Naive thymus-derived CD4-positive, alpha-beta T cell (primary cell): ENCODE measurements at regions not wholly inside any gene's neighbourhood (a gene's known extent, or its start where the extent isn't known, plus 50 kb on each side); places are given as distances from the start of the nearest gene placed in this dataset.

Experiments used
- ATAC-seq: fragments of 150-1000 bp; cut with Tn5 transposase; 2 replicates; pipeline ENCODE4 v1.10.0; 2021; ENCODE audit warnings: mild to moderate bottlenecking, moderate library complexity
- CTCF ChIA-PET: fragments of 350-600 bp; sonication (Branson Sonifier 250); formaldehyde crosslinking; loops from one replicate; lab custom pipeline; 2021; ENCODE audit warnings: antibody characterized with exemption; lab: Charles Lee
- POLR2A ChIA-PET: fragments of 350-600 bp; sonication (Branson Sonifier 250); formaldehyde crosslinking; loops from one replicate; lab custom pipeline; 2021; ENCODE audit warnings: antibody characterized with exemption, inconsistent platforms; lab: Charles Lee
- DNase-seq, 9 donors: peaks; one replicate each; pipeline versions ENCODE4 v3.0.0 to v3.0.0-alpha.2; 2020 to 2022; ENCODE audit warnings: mixed read lengths in 1 of 9
- H3K27ac ChIP-seq: one replicate; pipeline ENCODE4 v1.7.0; 2013; ENCODE audit warnings: mild to moderate bottlenecking, low read depth, low read length, moderate library complexity
- H3K27me3 ChIP-seq, 2 donors: one replicate each; pipeline ENCODE4 v1.7.0; 2013; ENCODE audit warnings: low read length in 2 of 2, mild to moderate bottlenecking in 2 of 2, moderate library complexity in 2 of 2; ENCODE audit not compliant: control insufficient read depth in 2 of 2, insufficient read depth in 2 of 2
- H3K36me3 ChIP-seq, 3 experiments: 1 replicate in 2 of 3; 2 replicates in 1 of 3; pipeline ENCODE4 v1.7.0; 2013; ENCODE audit warnings: low read length in 3 of 3, mild to moderate bottlenecking in 3 of 3, moderate library complexity in 1 of 3; ENCODE audit not compliant: insufficient read depth in 3 of 3, control insufficient read depth in 2 of 3
- H3K4me1 ChIP-seq, 2 donors: one replicate each; pipeline ENCODE4 v1.7.0; 2013; ENCODE audit warnings: low read length in 2 of 2, mild to moderate bottlenecking in 2 of 2, moderate library complexity in 1 of 2; ENCODE audit not compliant: control insufficient read depth in 2 of 2, insufficient read depth in 2 of 2
- H3K4me3 ChIP-seq: 2 replicates; pipeline ENCODE4 v1.7.0; 2013; ENCODE audit warnings: mild to moderate bottlenecking, low read length
- H3K9me3 ChIP-seq, 3 experiments: 1 replicate in 2 of 3; 2 replicates in 1 of 3; pipeline ENCODE4 v1.7.0; 2013; ENCODE audit warnings: low read length in 3 of 3; ENCODE audit not compliant: control insufficient read depth in 2 of 3
- H3K27ac Mint-ChIP-seq, 9 donors: one replicate each; pipeline ENCODE4 v1.8.0; 2020 to 2022; ENCODE audit warnings: mixed read lengths in 9 of 9, mild to moderate bottlenecking in 8 of 9, moderate library complexity in 5 of 9, inconsistent platforms in 2 of 9
- H3K27me3 Mint-ChIP-seq, 5 donors: one replicate each; pipeline ENCODE4 v1.8.0; 2021 to 2022; ENCODE audit warnings: mixed read lengths in 5 of 5, mild to moderate bottlenecking in 1 of 5
- H3K36me3 Mint-ChIP-seq, 5 donors: one replicate each; pipeline ENCODE4 v1.8.0; 2020 to 2022; ENCODE audit warnings: mixed read lengths in 5 of 5, mild to moderate bottlenecking in 3 of 5, inconsistent platforms in 1 of 5
- H3K4me1 Mint-ChIP-seq, 7 donors: one replicate each; pipeline ENCODE4 v1.8.0; 2020 to 2022; ENCODE audit warnings: mixed read lengths in 7 of 7, mild to moderate bottlenecking in 3 of 7, inconsistent platforms in 1 of 7
- H3K4me3 Mint-ChIP-seq, 10 donors: one replicate each; pipeline ENCODE4 v1.8.0; 2020 to 2022; ENCODE audit warnings: mild to moderate bottlenecking in 10 of 10, mixed read lengths in 10 of 10, moderate library complexity in 6 of 10, inconsistent platforms in 2 of 10
- H3K9me3 Mint-ChIP-seq, 11 donors: one replicate each; pipeline ENCODE4 v1.8.0; 2020 to 2022; ENCODE audit warnings: mixed read lengths in 11 of 11, mild to moderate bottlenecking in 4 of 11, inconsistent platforms in 1 of 11, moderate library complexity in 1 of 11
- intact Hi-C, 2 donors: fragments of 100-400 bp; cut with micrococcal nuclease; formaldehyde crosslinking; loops; one replicate each; pipeline ENCODE4 v1.15.1; 2023

DNA sequence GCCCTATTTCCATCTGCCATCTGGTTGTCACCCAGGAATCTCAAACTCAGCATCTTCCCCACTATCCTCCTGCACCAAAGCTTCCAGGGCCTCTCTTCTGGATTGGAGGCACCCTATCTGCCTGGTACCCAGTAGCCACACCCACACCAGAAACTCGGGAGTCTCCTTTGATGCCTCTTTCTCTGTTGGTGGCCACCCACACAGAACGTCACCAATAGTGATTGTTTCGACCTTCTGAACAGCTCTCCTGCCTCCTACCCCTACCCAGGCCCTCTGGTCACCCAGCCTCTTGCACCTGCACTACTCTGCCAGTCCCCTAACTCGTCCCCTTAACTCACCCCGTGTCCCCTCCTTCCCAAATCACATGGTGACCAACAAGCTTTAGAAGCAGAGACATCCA lies 95.0 kb downstream of the IRF2BPL start:
- no peaks in the 10 kb centered on the region for H3K36me3 Mint-ChIP-seq
- H3K27ac Mint-ChIP-seq, result peak overlapping the region in 6 of 9 donors; percentile 8 to 75 (median 62)
- H3K9me3 ChIP-seq, result no peaks in the 10 kb centered on the region
- DNase-seq, result no peak
- H3K4me3 Mint-ChIP-seq, result no peak overlapping the region
- ChIA-PET POLR2A (interaction anchor here (1.3 to 1.4 kb wide), 3 partner anchors 14 to 22 kb away, joined by 3 read pairs; no protein-coding TSS in a partner anchor), CTCF (interaction anchor here (1.2 kb wide), 1 partner anchor 20 kb away, joined by 4 read pairs; no protein-coding TSS in a partner anchor)
- no peaks in the 10 kb centered on the region for H3K9me3 Mint-ChIP-seq
- peaks cover 27 to 33% of the 10 kb centered on the region in 2 donors for H3K4me1 ChIP-seq
- H3K36me3 ChIP-seq, result no peaks in the 10 kb centered on the region
- no peak overlapping the region for H3K27ac ChIP-seq
- no peaks in the 10 kb centered on the region for H3K27me3 Mint-ChIP-seq
- H3K4me3 ChIP-seq, result no peak overlapping the region
- no peak for ATAC-seq
- H3K4me1 Mint-ChIP-seq, result peaks cover 27 to 50% (median 47%) of the 10 kb centered on the region in 7 donors
- intact Hi-C loops, result no loop called here
- no peaks in the 10 kb centered on the region for H3K27me3 ChIP-seq

DNA sequence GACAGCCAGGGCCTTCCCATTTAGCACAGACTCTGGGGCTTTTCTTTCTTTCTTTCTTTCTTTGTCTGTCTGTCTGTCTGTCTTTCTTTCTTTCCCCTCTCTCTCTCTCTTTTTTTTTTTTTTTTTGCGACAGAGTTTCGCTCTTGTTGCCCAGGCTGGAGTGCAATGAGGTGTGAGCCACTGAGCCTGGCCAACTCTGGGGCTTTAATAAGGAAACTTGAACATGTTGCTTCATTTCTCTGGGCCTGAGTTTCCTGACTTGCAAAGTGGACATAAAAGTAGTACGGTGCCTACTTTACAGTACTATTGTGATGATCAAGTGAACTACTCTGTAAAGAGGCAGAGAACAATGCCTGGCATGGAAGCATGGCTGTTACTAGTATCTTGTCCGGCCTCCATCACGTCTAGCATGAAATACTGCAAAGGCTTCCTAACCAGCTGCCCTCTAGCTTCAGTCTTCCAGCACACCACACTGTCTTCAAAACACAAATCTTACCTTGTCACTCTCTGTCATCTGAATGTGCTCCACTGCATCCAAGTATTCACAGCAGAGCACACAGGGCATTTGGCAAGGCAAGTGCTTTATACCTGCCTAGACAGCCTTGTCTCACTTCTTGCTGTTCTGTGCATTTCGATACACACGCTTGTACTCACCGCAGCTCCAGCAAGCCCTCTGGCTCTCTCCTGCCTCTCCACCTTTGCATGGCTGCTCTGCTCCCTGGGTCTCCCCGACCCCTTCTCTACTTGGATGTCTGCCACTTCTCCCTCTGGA lies 96.7 kb downstream of the IRF2BPL start:
- Histone ChIP-seq H3K9me3 (no peaks in the 10 kb centered on the region), H3K27ac (no peak overlapping the region), H3K4me3 (no peak overlapping the region), H3K36me3 (no peaks in the 10 kb centered on the region), H3K27me3 (no peaks in the 10 kb centered on the region), H3K4me1 (peaks cover 44 to 50% of the 10 kb centered on the region in 2 donors)
- Mint-ChIP-seq H3K36me3 (no peaks in the 10 kb centered on the region), H3K4me1 (peaks cover 40 to 67% (median 63%) of the 10 kb centered on the region in 7 donors), H3K4me3 (peak overlapping the region; percentile 5 to 84 (median 52)), H3K27me3 (no peaks in the 10 kb centered on the region), H3K9me3 (no peaks in the 10 kb centered on the region), H3K27ac (peak overlapping the region; percentile 13 to 93 (median 92))
- ATAC-seq (no peak), DNase-seq (no peak)
- ChIA-PET CTCF (interaction anchor here (0.6 to 3.2 kb wide), 5 partner anchors 10 to 121 kb away, joined by 3 to 15 read pairs (median 5); no protein-coding TSS in a partner anchor), POLR2A (interaction anchor here (0.7 to 1.3 kb wide), 3 partner anchors 8 to 24 kb away, joined by 3 to 4 read pairs (median 3); no protein-coding TSS in a partner anchor)
- intact Hi-C loops, result loop anchor here in 1 of 2 donors (2.0 kb wide), 1 partner anchor 15 kb away; no protein-coding TSS in a partner anchor

DNA sequence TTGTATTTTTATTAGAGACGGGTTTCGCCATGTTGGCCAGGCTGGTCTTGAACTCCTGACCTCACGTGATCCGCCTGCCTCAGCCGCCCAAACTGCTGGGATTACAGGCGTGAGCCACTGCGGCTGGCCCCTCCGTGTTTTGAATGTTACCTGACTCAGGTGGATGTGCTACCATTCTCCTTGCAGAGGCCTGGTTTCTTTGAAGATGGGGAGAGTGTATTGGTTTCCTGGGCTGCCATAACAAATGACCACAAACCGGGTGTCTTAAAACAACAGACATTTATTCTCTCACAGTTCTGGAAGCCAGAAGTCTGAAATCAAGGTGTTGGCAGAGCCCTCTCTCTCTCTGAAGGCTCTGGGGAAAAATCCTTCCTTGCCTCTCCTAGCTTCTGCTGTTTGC lies 98.0 kb downstream of the IRF2BPL start:
- ATAC-seq (no peak), DNase-seq (peak in 1 of 9 donors; percentile 19)
- POLR2A ChIA-PET, result interaction anchor here (0.6 to 2.6 kb wide), 18 partner anchors 9 to 132 kb away, joined by 3 to 16 read pairs (median 5); no protein-coding TSS in a partner anchor
- peaks cover 0 to 2% (median 0%) of the 10 kb centered on the region in 11 donors for H3K9me3 Mint-ChIP-seq
- H3K27ac Mint-ChIP-seq, result peak overlapping the region; percentile 77 to 95 (median 93)
- H3K4me1 Mint-ChIP-seq, result peaks cover 47 to 78% (median 72%) of the 10 kb centered on the region in 7 donors
- intact Hi-C loops, result loop anchor here (1.0 to 2.0 kb wide), 6 partner anchors 12 to 110 kb away; no protein-coding TSS in a partner anchor
- H3K9me3 ChIP-seq, result no peaks in the 10 kb centered on the region
- peaks cover 51 to 61% of the 10 kb centered on the region in 2 donors for H3K4me1 ChIP-seq
- no peaks in the 10 kb centered on the region for H3K36me3 Mint-ChIP-seq
- H3K27me3 Mint-ChIP-seq, result no peaks in the 10 kb centered on the region
- peak overlapping the region; percentile 54 for H3K27ac ChIP-seq
- H3K27me3 ChIP-seq, result no peaks in the 10 kb centered on the region
- H3K4me3 ChIP-seq, result no peak overlapping the region
- H3K4me3 Mint-ChIP-seq, result peak overlapping the region; percentile 10 to 85 (median 60)
- CTCF ChIA-PET, result interaction anchor here (0.5 to 3.2 kb wide), 12 partner anchors 10 to 138 kb away, joined by 3 to 15 read pairs (median 4); no protein-coding TSS in a partner anchor
- no peaks in the 10 kb centered on the region for H3K36me3 ChIP-seq

DNA sequence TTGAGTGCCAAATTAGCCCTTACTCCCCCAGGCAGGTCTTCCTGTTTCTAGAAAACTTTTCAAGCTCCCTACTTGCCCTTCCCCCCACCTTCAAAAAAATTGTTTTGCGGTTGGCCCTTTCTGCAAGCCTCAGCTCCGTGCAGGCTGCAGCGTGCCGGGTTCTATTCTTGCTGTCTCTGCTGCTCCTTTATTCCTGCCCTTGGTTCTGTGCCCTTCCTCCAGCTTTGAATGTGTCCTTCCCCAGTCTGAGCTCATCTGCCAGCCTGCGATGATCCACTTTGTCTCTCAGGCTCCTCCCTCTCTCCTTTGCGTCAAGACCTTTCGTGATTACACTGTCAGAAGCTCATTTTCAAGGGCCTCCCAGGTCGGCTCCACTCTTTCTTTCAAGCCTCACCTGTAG lies 98.6 kb downstream of the IRF2BPL start:
- Histone ChIP-seq H3K9me3 (no peaks in the 10 kb centered on the region), H3K4me1 (peaks cover 52 to 63% of the 10 kb centered on the region in 2 donors), H3K36me3 (no peaks in the 10 kb centered on the region), H3K27me3 (no peaks in the 10 kb centered on the region), H3K4me3 (peak overlapping the region; percentile 42), H3K27ac (peak overlapping the region; percentile 54)
- ChIA-PET POLR2A (interaction anchor here (0.6 to 2.6 kb wide), 25 partner anchors 10 to 133 kb away, joined by 3 to 16 read pairs (median 5); no protein-coding TSS in a partner anchor), CTCF (interaction anchor here (0.8 to 3.2 kb wide), 14 partner anchors 9 to 139 kb away, joined by 3 to 15 read pairs (median 4); no protein-coding TSS in a partner anchor)
- ATAC-seq, result peak; percentile 88
- Mint-ChIP-seq H3K36me3 (no peaks in the 10 kb centered on the region), H3K27me3 (no peaks in the 10 kb centered on the region), H3K4me1 (peaks cover 47 to 85% (median 78%) of the 10 kb centered on the region in 7 donors), H3K4me3 (peak overlapping the region; percentile 71 to 87 (median 79)), H3K9me3 (peaks cover 0 to 2% (median 0%) of the 10 kb centered on the region in 11 donors), H3K27ac (peak overlapping the region; percentile 77 to 95 (median 93))
- intact Hi-C loops, result loop anchor here (1.0 to 2.0 kb wide), 6 partner anchors 12 to 110 kb away; no protein-coding TSS in a partner anchor
- peak; percentile 33 to 91 (median 78) for DNase-seq

DNA sequence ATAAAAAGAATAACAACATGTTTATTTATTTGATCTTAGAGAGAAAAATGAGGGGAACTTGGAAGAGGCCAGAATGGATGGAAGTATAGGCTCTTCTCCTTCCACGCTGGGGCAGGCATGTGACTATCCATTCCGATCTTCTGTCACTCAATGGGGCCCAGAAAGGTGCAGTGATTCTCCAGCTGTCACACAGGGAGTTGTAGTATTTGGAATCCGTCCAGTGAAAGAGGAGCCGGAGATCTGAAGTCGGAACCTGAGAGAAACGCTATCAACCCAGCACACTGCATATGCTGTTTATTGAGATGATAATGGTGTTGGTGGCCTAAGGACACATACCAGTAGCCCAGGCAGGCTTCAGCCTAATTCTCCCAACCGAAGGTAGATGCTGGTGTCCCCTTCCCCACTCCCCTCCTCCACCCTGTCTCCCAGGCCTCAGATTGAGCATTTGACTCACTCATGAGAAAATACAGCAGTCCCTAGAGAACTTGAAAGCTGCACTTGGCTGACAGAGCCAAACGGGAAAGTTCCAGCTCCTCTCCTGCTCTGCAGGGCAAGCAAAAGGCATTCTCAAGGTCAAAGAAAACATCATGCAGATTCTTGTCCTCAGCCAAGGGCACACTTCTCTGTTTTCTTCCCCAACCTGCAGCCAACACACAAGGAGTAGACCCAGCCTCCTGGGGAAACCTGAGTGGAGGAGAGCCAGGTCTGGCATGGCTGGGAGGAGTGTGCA lies 100.4 kb downstream of the IRF2BPL start:
- no peaks in the 10 kb centered on the region for H3K9me3 ChIP-seq
- ATAC-seq, result no peak
- no peak for DNase-seq
- Mint-ChIP-seq H3K9me3 (peaks cover 0 to 2% (median 0%) of the 10 kb centered on the region in 11 donors), H3K27ac (peak overlapping the region in 8 of 9 donors; percentile 57 to 95 (median 86)), H3K36me3 (no peaks in the 10 kb centered on the region), H3K4me1 (peaks cover 51 to 94% (median 86%) of the 10 kb centered on the region in 7 donors), H3K4me3 (peak overlapping the region in 7 of 10 donors; percentile 9 to 85 (median 55)), H3K27me3 (no peaks in the 10 kb centered on the region)
- peaks cover 52 to 63% of the 10 kb centered on the region in 2 donors for H3K4me1 ChIP-seq
- no peak overlapping the region for H3K27ac ChIP-seq
- CTCF ChIA-PET, result no interaction called here
- intact Hi-C loops, result no loop called here
- H3K27me3 ChIP-seq, result no peaks in the 10 kb centered on the region
- no peaks in the 10 kb centered on the region for H3K36me3 ChIP-seq
- H3K4me3 ChIP-seq, result no peak overlapping the region
- POLR2A ChIA-PET, result interaction anchor here (1.1 to 2.6 kb wide), 4 partner anchors 25 to 125 kb away, joined by 4 to 16 read pairs (median 6); no protein-coding TSS in a partner anchor
